ENCODE measurements at regions not wholly inside any gene's neighbourhood (a gene's known extent, or its start where the extent isn't known, plus 50 kb on each side); places are given as distances from the start of the nearest gene placed in this dataset.

DNA sequence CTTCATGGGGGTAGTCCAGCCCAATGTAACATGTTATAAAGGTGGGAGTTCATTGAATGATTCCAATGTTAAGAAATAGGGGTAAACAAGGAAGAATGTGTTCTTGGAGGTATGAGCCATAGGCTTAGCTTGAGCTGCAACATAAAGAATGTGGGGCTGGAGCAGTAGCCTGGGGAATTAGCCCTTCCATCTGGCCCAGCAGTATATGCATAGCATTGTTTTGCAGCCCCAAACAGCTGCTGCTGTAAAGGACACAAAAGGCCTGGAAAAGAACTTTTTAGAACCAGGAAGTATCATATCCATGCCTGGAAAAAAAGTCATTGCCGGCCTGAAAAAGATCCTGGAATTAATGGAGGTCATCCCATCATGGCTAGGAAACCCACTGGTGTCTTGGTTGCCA, 55.8 kb upstream of the SMARCA2 start:
- Histone ChIP-seq H3K27ac (ENCODE audit: control insufficient read depth, insufficient read depth, low read length) (no peak overlapping the region), H3K36me3 (ENCODE audit: control insufficient read depth in 2 of 2, extremely low read depth in 1 of 2, insufficient read depth in 2 of 2, low read length in 2 of 2) (no peaks in the 10 kb centered on the region), H3K79me2 (ENCODE audit: control insufficient read depth, insufficient read depth, low read length) (no peaks in the 10 kb centered on the region), H3K9ac (ENCODE audit: control insufficient read depth, extremely low read depth, insufficient read depth, low read length) (no peak overlapping the region), H3K27me3 (ENCODE audit: control insufficient read depth, extremely low read depth, insufficient read depth, low read length) (no peaks in the 10 kb centered on the region), H3K9me1 (ENCODE audit: control insufficient read depth, extremely low read depth, insufficient read depth, low read length) (no peaks in the 10 kb centered on the region), H2AFZ (ENCODE audit: control insufficient read depth, low read length) (no peak overlapping the region), H3K9me3 (ENCODE audit: control insufficient read depth, low read depth, low read length) (no peaks in the 10 kb centered on the region), H3K4me3 (ENCODE audit: control insufficient read depth in 2 of 3, extremely low read depth in 1 of 3, insufficient read depth in 2 of 3, low read depth in 1 of 3, low read length in 3 of 3) (no peak overlapping the region), H3K4me2 (ENCODE audit: control insufficient read depth, extremely low read depth, insufficient read depth, low read depth, low read length) (no peak overlapping the region), H4K20me1 (ENCODE audit: control insufficient read depth, extremely low read depth, insufficient read depth, low read length) (no peaks in the 10 kb centered on the region), H3K4me1 (ENCODE audit: control insufficient read depth, extremely low read depth, insufficient read depth, low read length) (no peaks in the 10 kb centered on the region)
- FAIRE-seq (no peak), DNase-seq (ENCODE audit: low read depth, low spot score) (no peak)
- TF ChIP-seq EZH2 (IDR thresholded peaks at IDR 0.05; ENCODE audit: low read length), result no peak
- TF ChIP-seq, protein P1, sequence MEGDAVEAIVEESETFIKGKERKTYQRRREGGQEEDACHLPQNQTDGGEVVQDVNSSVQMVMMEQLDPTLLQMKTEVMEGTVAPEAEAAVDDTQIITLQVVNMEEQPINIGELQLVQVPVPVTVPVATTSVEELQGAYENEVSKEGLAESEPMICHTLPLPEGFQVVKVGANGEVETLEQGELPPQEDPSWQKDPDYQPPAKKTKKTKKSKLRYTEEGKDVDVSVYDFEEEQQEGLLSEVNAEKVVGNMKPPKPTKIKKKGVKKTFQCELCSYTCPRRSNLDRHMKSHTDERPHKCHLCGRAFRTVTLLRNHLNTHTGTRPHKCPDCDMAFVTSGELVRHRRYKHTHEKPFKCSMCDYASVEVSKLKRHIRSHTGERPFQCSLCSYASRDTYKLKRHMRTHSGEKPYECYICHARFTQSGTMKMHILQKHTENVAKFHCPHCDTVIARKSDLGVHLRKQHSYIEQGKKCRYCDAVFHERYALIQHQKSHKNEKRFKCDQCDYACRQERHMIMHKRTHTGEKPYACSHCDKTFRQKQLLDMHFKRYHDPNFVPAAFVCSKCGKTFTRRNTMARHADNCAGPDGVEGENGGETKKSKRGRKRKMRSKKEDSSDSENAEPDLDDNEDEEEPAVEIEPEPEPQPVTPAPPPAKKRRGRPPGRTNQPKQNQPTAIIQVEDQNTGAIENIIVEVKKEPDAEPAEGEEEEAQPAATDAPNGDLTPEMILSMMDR (optimal IDR thresholded peaks at IDR 0.05 in 1 of 3, IDR thresholded peaks at IDR 0.05 in 1 of 3, conservative IDR thresholded peaks at IDR 0.05 in 1 of 3; ENCODE audit: extremely low read depth in 1 of 3, insufficient read depth in 2 of 3, low read length in 3 of 3), result no peak
- dilution Hi-C loops (cut with MboI; ENCODE audit: extremely low pct_ligation_motif_present, low sequenced_read_pairs), result no loop called here

DNA sequence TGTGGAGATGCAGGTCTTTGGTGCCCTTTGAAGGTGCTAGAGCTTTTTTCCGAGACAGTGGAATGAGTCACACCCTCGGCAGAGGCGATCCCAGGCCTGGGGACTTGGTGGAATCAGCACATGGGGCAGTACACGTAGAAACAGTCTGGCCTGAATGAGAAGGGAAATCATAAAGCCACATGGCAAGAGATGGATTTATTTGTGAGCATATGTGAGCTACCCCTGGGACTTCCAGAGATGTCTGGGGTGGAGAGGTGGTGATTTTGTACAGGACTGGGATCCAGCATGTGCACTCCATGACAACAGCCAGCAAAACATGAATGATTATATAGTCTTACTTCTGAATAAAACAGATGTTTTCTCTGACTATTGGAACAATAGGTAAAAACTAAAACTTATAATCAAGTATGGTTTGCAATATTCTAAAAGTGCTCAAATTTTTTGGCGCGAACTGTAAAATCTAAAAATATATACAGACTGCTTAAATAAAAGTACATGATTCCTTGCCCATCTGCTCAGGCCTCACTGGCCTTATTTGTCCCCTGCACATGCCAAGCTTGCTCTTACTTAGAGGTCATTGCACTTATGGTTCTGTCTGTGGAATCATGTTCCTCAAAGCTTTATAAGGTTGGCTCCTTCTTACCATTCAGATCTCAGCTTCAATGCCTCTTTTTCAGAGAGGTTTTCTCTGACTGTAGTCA, 54.7 kb upstream of the SMARCA2 start:
- Histone ChIP-seq H4K20me1 (ENCODE audit: control insufficient read depth, extremely low read depth, insufficient read depth, low read length) (no peaks in the 10 kb centered on the region), H3K4me2 (ENCODE audit: control insufficient read depth, extremely low read depth, insufficient read depth, low read depth, low read length) (no peak overlapping the region), H3K4me3 (ENCODE audit: control insufficient read depth in 2 of 3, extremely low read depth in 1 of 3, insufficient read depth in 2 of 3, low read depth in 1 of 3, low read length in 3 of 3) (no peak overlapping the region), H3K27ac (ENCODE audit: control insufficient read depth, insufficient read depth, low read length) (no peak overlapping the region), H3K9me1 (ENCODE audit: control insufficient read depth, extremely low read depth, insufficient read depth, low read length) (no peaks in the 10 kb centered on the region), H3K36me3 (ENCODE audit: control insufficient read depth in 2 of 2, extremely low read depth in 1 of 2, insufficient read depth in 2 of 2, low read length in 2 of 2) (no peaks in the 10 kb centered on the region), H2AFZ (ENCODE audit: control insufficient read depth, low read length) (no peak overlapping the region), H3K9me3 (ENCODE audit: control insufficient read depth, low read depth, low read length) (no peaks in the 10 kb centered on the region), H3K4me1 (ENCODE audit: control insufficient read depth, extremely low read depth, insufficient read depth, low read length) (no peaks in the 10 kb centered on the region), H3K79me2 (ENCODE audit: control insufficient read depth, insufficient read depth, low read length) (no peaks in the 10 kb centered on the region), H3K9ac (ENCODE audit: control insufficient read depth, extremely low read depth, insufficient read depth, low read length) (no peak overlapping the region), H3K27me3 (ENCODE audit: control insufficient read depth, extremely low read depth, insufficient read depth, low read length) (no peaks in the 10 kb centered on the region)
- DNase-seq (ENCODE audit: low read depth, low spot score) (no peak), FAIRE-seq (no peak)
- no peak for TF ChIP-seq EZH2 (IDR thresholded peaks at IDR 0.05; ENCODE audit: low read length)
- TF ChIP-seq, protein P1 (optimal IDR thresholded peaks at IDR 0.05 in 1 of 3, IDR thresholded peaks at IDR 0.05 in 1 of 3, conservative IDR thresholded peaks at IDR 0.05 in 1 of 3; ENCODE audit: extremely low read depth in 1 of 3, insufficient read depth in 2 of 3, low read length in 3 of 3), result no peak
- dilution Hi-C loops (cut with MboI; ENCODE audit: extremely low pct_ligation_motif_present, low sequenced_read_pairs), result no loop called here
